OCI-LY3 (cell line): ENCODE measurements at regions not wholly inside any gene's neighbourhood (a gene's known extent, or its start where the extent isn't known, plus 50 kb on each side); places are given as distances from the start of the nearest gene placed in this dataset.
"Not testable (repeated sequence)": the region's sequence is repeated elsewhere in the genome, so short reads cannot be mapped to it uniquely, and the experiment has no call there.

Experiments
- H2AFZ ChIP-seq: fragments of 200-600, 300-600 bp; shearing (Covaris generic); 2 replicates; pipeline ENCODE4 v1.6.0; 2014; ENCODE audit warnings: antibody characterized with exemption, low read depth, low read length
- H3K27ac ChIP-seq: fragments of 200-600, 300-600 bp; sonication (generic); 2 replicates; pipeline ENCODE4 v1.5.1; 2014; ENCODE audit warnings: mild to moderate bottlenecking, low read length, moderate library complexity, mixed read lengths
- H3K27me3 ChIP-seq: fragments of 200-600, 300-600 bp; sonication (generic); 2 replicates; pipeline ENCODE4 v1.6.1; 2014; ENCODE audit warnings: low read depth, low read length, mixed read lengths
- H3K36me3 ChIP-seq: fragments of 200-600, 300-600 bp; sonication (generic); replicated peaks from 2 replicates; pipeline ENCODE3; 2014; ENCODE audit warnings: low read depth, low read length, mixed read lengths
- H3K4me1 ChIP-seq: fragments of 300-600, 200-600 bp; sonication (generic); 2 replicates; pipeline ENCODE4 v1.6.1; 2014; ENCODE audit warnings: low read length, mixed read lengths
- H3K4me2 ChIP-seq: fragments of 200-600, 300-600 bp; sonication (generic); 2 replicates; pipeline ENCODE4 v1.6.1; 2014; ENCODE audit warnings: low read length, mixed read lengths
- H3K4me3 ChIP-seq: fragments of 300-600, 200-600 bp; sonication (generic); 2 replicates; pipeline ENCODE4 v1.5.1; 2014; ENCODE audit warnings: antibody characterized with exemption, mild to moderate bottlenecking, low read length, moderate library complexity
- H3K79me2 ChIP-seq: fragments of 300-600, 200-600 bp; shearing (Covaris generic); 2 replicates; pipeline ENCODE4 v1.6.1; 2014; ENCODE audit warnings: mild to moderate bottlenecking, low read length, mixed read lengths
- H3K9ac ChIP-seq: fragments of 300-600, 200-600 bp; shearing (Covaris generic); 2 replicates; pipeline ENCODE4 v1.6.0; 2014; ENCODE audit warnings: mild to moderate bottlenecking, low read length, moderate library complexity
- H3K9me3 ChIP-seq: fragments of 200-600, 300-600 bp; shearing (Covaris generic); 2 replicates; pipeline ENCODE4 v1.6.1; 2014; ENCODE audit warnings: low read length, mixed read lengths; ENCODE audit not compliant: insufficient read depth
- H4K20me1 ChIP-seq: fragments of 200-600, 300-600 bp; sonication (generic); 2 replicates; pipeline ENCODE4 v1.6.1; 2016; ENCODE audit warnings: low read length, mixed read lengths; ENCODE audit not compliant: insufficient read depth
- EZH2phosphoT487 ChIP-seq: fragments of 200-600 bp; shearing (Covaris generic); IDR thresholded peaks from 2 replicates; pipeline ENCODE4 v1.6.1; 2018; ENCODE audit warnings: antibody characterized with exemption, mixed run types, low read depth
- TF ChIP-seq, protein P1 (sequence below): fragments of 200-600, 300-600 bp; sonication (generic); IDR thresholded peaks from 2 replicates; pipeline ENCODE4 v1.5.1; 2014; ENCODE audit warnings: antibody characterized with exemption, low read length, low read depth

DNA sequence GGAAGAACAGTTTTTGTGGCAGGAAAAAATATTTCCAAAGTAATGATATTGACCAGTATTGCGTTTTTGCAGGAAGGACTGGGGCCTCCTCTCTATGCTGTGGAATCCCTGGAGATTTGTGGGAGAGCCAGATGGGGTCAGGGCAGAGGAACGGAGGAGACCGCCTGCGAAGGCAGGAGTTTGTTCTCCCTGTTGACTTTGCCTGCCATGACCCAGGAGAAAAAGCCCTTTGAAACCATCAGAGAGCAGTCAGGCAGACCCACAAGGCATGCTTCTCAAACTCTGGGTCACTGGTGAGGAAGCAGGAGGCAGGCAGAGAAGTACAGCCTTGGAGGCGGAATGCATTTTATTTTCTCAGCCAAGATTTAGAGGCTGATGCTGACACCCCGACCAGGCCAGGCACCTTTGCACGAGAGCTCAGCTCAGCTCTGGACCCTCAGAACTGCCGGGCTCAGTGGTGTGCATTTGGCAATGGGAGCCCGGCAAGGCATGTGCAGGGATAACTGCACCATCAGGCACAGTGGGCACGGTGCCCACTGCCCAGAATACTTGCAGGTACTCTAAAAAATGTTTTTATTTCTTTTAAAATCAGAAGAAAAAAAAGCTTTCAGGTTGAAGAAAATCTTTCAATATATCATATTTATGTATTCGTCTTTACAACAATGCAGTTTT lies 410.4 kb downstream of the RPS24 start:
- Histone ChIP-seq H3K36me3 (no peaks in the 10 kb centered on the region), H2AFZ (no peak overlapping the region), H3K9me3 (no peaks in the 10 kb centered on the region), H3K27ac (no peak overlapping the region), H3K9ac (no peak overlapping the region), H3K79me2 (no peaks in the 10 kb centered on the region), H4K20me1 (no peaks in the 10 kb centered on the region), H3K4me2 (no peak overlapping the region), H3K27me3 (0 out of 2 replicates have a peak, but pooled peaks cover 4% of the 10 kb centered on the region), H3K4me1 (no peaks in the 10 kb centered on the region), H3K4me3 (no peak overlapping the region)
- no peak for TF ChIP-seq EZH2phosphoT487
- TF ChIP-seq, protein P1, sequence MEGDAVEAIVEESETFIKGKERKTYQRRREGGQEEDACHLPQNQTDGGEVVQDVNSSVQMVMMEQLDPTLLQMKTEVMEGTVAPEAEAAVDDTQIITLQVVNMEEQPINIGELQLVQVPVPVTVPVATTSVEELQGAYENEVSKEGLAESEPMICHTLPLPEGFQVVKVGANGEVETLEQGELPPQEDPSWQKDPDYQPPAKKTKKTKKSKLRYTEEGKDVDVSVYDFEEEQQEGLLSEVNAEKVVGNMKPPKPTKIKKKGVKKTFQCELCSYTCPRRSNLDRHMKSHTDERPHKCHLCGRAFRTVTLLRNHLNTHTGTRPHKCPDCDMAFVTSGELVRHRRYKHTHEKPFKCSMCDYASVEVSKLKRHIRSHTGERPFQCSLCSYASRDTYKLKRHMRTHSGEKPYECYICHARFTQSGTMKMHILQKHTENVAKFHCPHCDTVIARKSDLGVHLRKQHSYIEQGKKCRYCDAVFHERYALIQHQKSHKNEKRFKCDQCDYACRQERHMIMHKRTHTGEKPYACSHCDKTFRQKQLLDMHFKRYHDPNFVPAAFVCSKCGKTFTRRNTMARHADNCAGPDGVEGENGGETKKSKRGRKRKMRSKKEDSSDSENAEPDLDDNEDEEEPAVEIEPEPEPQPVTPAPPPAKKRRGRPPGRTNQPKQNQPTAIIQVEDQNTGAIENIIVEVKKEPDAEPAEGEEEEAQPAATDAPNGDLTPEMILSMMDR, result no peak

DNA sequence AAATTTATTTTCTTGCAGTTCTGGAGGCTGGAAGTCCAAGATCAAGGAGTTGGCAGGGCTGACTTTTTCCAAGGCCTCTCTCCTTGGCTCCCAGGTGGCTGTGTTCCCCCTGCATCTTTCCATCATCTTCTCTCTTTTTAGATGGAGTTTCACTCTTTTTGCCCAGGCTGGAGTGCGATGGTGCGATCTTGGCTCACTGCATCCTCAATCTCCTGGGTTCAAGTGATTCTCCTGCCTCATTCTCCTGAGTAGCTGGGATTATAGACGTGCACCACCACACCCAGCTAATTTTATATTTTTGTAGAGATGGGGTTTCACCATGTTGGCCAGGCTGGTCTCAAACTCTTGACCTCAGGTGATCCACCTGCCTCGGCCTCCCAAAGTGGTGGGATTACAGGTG lies 411.1 kb downstream of the RPS24 start:
- not testable (repeated sequence) for H3K4me2 ChIP-seq, H3K9me3 ChIP-seq, H3K27ac ChIP-seq, H3K4me3 ChIP-seq, H2AFZ ChIP-seq, H3K27me3 ChIP-seq, H3K4me1 ChIP-seq, H3K36me3 ChIP-seq, H3K79me2 ChIP-seq, H3K9ac ChIP-seq, H4K20me1 ChIP-seq

DNA sequence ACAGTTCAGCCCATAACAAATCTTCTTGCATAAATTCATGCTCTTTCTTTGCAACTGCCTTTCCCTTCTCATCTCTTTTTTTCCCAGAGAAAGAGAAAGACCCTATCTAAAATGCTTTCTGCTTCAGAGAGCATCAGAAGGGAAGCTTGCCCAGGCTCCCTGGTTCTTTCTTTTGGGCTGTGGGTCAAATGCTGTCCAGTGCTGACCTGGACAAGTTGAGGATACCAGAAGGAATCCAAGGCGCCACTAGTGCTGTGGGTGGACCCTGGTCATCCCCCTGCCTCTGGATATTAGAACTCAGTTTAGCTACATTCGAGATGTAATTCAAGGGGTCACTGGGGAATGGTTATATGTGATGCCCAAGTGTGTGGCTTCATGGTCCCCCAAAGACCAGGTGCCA lies 411.6 kb downstream of the RPS24 start:
- H3K27me3 ChIP-seq, result 0 out of 2 replicates have a peak, but pooled peaks cover 4% of the 10 kb centered on the region
- H3K36me3 ChIP-seq, result no peaks in the 10 kb centered on the region
- H3K4me2 ChIP-seq, result no peak overlapping the region
- H4K20me1 ChIP-seq, result no peaks in the 10 kb centered on the region
- no peaks in the 10 kb centered on the region for H3K79me2 ChIP-seq
- H3K4me3 ChIP-seq, result no peak overlapping the region
- no peak overlapping the region for H3K27ac ChIP-seq
- no peaks in the 10 kb centered on the region for H3K4me1 ChIP-seq
- H3K9ac ChIP-seq, result no peak overlapping the region
- H3K9me3 ChIP-seq, result no peaks in the 10 kb centered on the region
- no peak overlapping the region for H2AFZ ChIP-seq
- TF ChIP-seq, protein P1, result no peak
- no peak for TF ChIP-seq EZH2phosphoT487

DNA sequence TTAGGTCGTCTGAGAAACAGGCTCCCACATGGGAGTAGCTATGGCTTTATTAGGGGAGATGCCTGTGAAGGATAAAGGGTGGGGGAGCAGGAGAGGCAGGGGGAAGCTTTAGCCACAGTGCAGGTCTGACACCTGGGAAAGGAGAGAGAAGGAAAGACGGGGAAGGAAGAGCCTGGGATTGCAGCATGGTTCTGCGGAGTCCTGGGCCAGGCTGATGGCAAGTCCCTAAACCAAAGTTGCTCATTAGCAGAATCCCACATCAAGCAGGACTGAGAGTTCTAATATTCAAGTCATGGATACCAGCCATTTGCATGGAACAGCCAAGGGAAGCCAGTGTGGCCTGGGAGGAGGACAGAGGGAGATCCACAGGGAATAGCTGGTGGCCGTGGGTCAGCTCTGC lies 414.8 kb downstream of the RPS24 start:
- Histone ChIP-seq H3K27ac (no peak overlapping the region), H4K20me1 (no peaks in the 10 kb centered on the region), H3K9me3 (no peaks in the 10 kb centered on the region), H3K9ac (no peak overlapping the region), H2AFZ (no peak overlapping the region), H3K79me2 (no peaks in the 10 kb centered on the region), H3K4me3 (no peak overlapping the region), H3K4me1 (no peaks in the 10 kb centered on the region), H3K27me3 (0 out of 2 replicates have a peak, but pooled peaks cover 7% of the 10 kb centered on the region), H3K36me3 (no peaks in the 10 kb centered on the region), H3K4me2 (no peak overlapping the region)
- no peak for TF ChIP-seq EZH2phosphoT487
- TF ChIP-seq, protein P1, result no peak
